ENCODE measurements at regions not wholly inside any gene's neighbourhood (a gene's known extent, or its start where the extent isn't known, plus 50 kb on each side); places are given as distances from the start of the nearest gene placed in this dataset.

GRCh38 chr11:32204751-32205150, 113.9 kb downstream of the RCN1 start:
- 75 to 83% (median 76%) methylated on average over 5 of the region's 5 CpGs for WGBS, 3 donors
- no peaks in the 10 kb centered on the region for H3K36me3 ChIP-seq
- no peak for TF ChIP-seq CTCF (IDR thresholded peaks at IDR 0.05)

GRCh38 chr11:32210556-32210955, 119.7 kb downstream of the RCN1 start:
- Histone ChIP-seq H3K27me3 (no peaks in the 10 kb centered on the region), H3K4me3 (no peak overlapping the region), H3K9me3 (no peaks in the 10 kb centered on the region), H3K36me3 (no peaks in the 10 kb centered on the region), H3K4me1 (ENCODE audit: insufficient read depth) (no peaks in the 10 kb centered on the region), H3K27ac (no peak overlapping the region)
- intact Hi-C loops (cut with DNase I), result no loop called here
- no peak for TF ChIP-seq POLR2A (IDR thresholded peaks at IDR 0.05)
- TF ChIP-seq EP300 (IDR thresholded peaks at IDR 0.05), result no peak
- TF ChIP-seq CTCF (IDR thresholded peaks at IDR 0.05), result no peak
- no peak for DNase-seq
- whole genome bisulfite sequencing, 3 donors, result 32 to 38% (median 34%) methylated on average over 6 of the region's 6 CpGs

More at GRCh38 chr11:32204751-32205150, 113.9 kb downstream of the RCN1 start:
- Histone ChIP-seq H3K9me3 (no peaks in the 10 kb centered on the region), H3K27me3 (no peaks in the 10 kb centered on the region), H3K4me3 (no peak overlapping the region), H3K27ac (no peak overlapping the region), H3K4me1 (ENCODE audit: insufficient read depth) (no peaks in the 10 kb centered on the region)
- intact Hi-C loops (cut with DNase I), result no loop called here
- DNase-seq, result no peak

- intact Hi-C loops (cut with DNase I), result no loop called here
- DNase-seq, result no peak
- 15 to 26% (median 23%) methylated on average over 5 of the region's 5 CpGs for WGBS, 3 donors
- H3K4me1 ChIP-seq (ENCODE audit: insufficient read depth), result no peaks in the 10 kb centered on the region
- no peak for TF ChIP-seq CTCF (IDR thresholded peaks at IDR 0.05)
- no peak for TF ChIP-seq EP300 (IDR thresholded peaks at IDR 0.05)
- no peak for TF ChIP-seq POLR2A (IDR thresholded peaks at IDR 0.05)
- H3K27ac ChIP-seq, result no peak overlapping the region
- H3K4me3 ChIP-seq, result no peak overlapping the region
- H3K36me3 ChIP-seq, result no peaks in the 10 kb centered on the region
- H3K9me3 ChIP-seq, result no peaks in the 10 kb centered on the region
- no peaks in the 10 kb centered on the region for H3K27me3 ChIP-seq
These were observed 122.3 kb downstream of the RCN1 start for GRCh38 chr11:32213223-32213622.

GRCh38 chr11:32215157-32215556, 124.3 kb downstream of the RCN1 start:
- TF ChIP-seq POLR2A (IDR thresholded peaks at IDR 0.05) (no peak), CTCF (IDR thresholded peaks at IDR 0.05) (no peak), EP300 (IDR thresholded peaks at IDR 0.05) (no peak)
- no peaks in the 10 kb centered on the region for H3K36me3 ChIP-seq
- no peaks in the 10 kb centered on the region for H3K27me3 ChIP-seq
- DNase-seq, result no peak
- no peak overlapping the region for H3K27ac ChIP-seq
- no peaks in the 10 kb centered on the region for H3K4me1 ChIP-seq (ENCODE audit: insufficient read depth)
- H3K9me3 ChIP-seq, result no peaks in the 10 kb centered on the region
- intact Hi-C loops (cut with DNase I), result no loop called here
- H3K4me3 ChIP-seq, result no peak overlapping the region
- 70 to 81% (median 74%) methylated on average over 1 of the region's 1 CpG for WGBS, 3 donors

GRCh38 chr11:32216749-32217148, 125.9 kb downstream of the RCN1 start:
- no peaks in the 10 kb centered on the region for H3K36me3 ChIP-seq
- H3K9me3 ChIP-seq, result no peaks in the 10 kb centered on the region
- no peak overlapping the region for H3K4me3 ChIP-seq
- no peak overlapping the region for H3K27ac ChIP-seq
- 93 to 95% (median 94%) methylated on average over 4 of the region's 4 CpGs for WGBS, 3 donors
- H3K4me1 ChIP-seq (ENCODE audit: insufficient read depth), result no peaks in the 10 kb centered on the region
- no peak for DNase-seq
- intact Hi-C loops (cut with DNase I), result no loop called here
- TF ChIP-seq POLR2A (IDR thresholded peaks at IDR 0.05) (no peak), EP300 (IDR thresholded peaks at IDR 0.05) (no peak), CTCF (IDR thresholded peaks at IDR 0.05) (no peak)
- H3K27me3 ChIP-seq, result no peaks in the 10 kb centered on the region
